Type B pancreatic cell (in vitro differentiated cells): ENCODE measurements at regions not wholly inside any gene's neighbourhood (a gene's known extent, or its start where the extent isn't known, plus 50 kb on each side); places are given as distances from the start of the nearest gene placed in this dataset.

Source experiments
- DNase-seq: peaks from one replicate; pipeline ENCODE4 v3.0.0; 2021; ENCODE audit warnings: mixed read lengths; ENCODE audit not compliant: unreplicated experiment; ENCODE audit errors: extremely low spot score
- H3K27ac Mint-ChIP-seq: 2 replicates; pipeline ENCODE4 v1.8.0; 2021; ENCODE audit warnings: mild to moderate bottlenecking, mixed read lengths
- H3K27me3 Mint-ChIP-seq: 2 replicates; pipeline ENCODE4 v1.8.0; 2021; ENCODE audit warnings: mixed read lengths
- H3K36me3 Mint-ChIP-seq: 2 replicates; pipeline ENCODE4 v1.8.0; 2021; ENCODE audit warnings: mixed read lengths
- H3K4me1 Mint-ChIP-seq: one replicate; pipeline ENCODE4 v1.8.0; 2021; ENCODE audit warnings: mixed read lengths; ENCODE audit not compliant: unreplicated experiment
- H3K4me3 Mint-ChIP-seq: 2 replicates; pipeline ENCODE4 v1.8.0; 2021; ENCODE audit warnings: mild to moderate bottlenecking, mixed read lengths
- H3K9me3 Mint-ChIP-seq: 2 replicates; pipeline ENCODE4 v1.8.0; 2021; ENCODE audit warnings: mixed read lengths
- CTCF ChIP-seq: fragments of 200-600 bp; sonication (generic); conservative IDR thresholded peaks from 2 replicates; pipeline ENCODE4 v1.5.0; 2021; ENCODE audit warnings: antibody characterized with exemption, mild to moderate bottlenecking

DNA sequence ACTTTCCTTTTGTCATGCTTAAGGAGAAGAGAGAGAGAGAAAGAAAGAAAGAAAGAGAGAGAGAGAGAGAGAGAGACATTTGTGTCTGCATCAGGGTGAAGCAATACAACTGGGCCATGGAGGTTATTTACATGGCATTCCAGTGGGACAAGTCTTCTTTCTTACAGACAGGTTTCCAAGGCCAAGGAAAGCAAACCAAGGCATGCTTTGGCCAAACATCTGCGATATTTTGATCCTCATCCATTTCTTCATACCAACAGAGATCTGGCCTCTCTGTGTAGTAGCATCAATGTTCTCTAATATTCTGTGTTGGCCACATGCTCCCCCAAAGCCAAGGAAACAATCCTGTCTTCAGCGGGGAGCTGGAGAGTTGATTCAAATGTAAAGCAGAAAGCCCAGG lies 292.1 kb downstream of the SETD4 start:
- Mint-ChIP-seq H3K27ac (no peak overlapping the region), H3K27me3 (no peaks in the 10 kb centered on the region), H3K4me1 (no peaks in the 10 kb centered on the region), H3K9me3 (peaks cover 4% of the 10 kb centered on the region), H3K4me3 (no peak overlapping the region), H3K36me3 (no peaks in the 10 kb centered on the region)
- TF ChIP-seq CTCF, result no peak
- DNase-seq, result no peak

DNA sequence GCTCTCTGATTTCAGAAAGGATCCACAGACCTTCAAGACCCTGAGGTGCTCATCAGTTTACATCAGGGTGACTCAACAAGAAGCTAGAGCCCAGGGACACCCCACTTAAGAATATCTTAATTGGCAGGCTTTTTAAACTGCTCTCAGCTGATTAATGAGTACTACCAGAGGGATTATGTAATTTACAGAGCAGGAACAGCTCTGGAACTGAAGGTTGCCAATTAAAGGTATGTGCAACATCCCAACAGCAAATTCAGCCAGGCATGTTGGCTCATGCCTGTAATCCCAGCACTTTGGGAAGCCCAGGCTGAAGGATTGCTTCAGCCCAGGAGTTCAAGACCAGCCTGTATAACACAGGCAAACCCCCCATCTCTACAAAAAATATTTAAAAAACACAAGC lies 295.7 kb downstream of the SETD4 start:
- peaks cover 5% of the 10 kb centered on the region for H3K27me3 Mint-ChIP-seq
- no peak overlapping the region for H3K4me3 Mint-ChIP-seq
- H3K27ac Mint-ChIP-seq, result no peak overlapping the region
- no peaks in the 10 kb centered on the region for H3K4me1 Mint-ChIP-seq
- H3K36me3 Mint-ChIP-seq, result no peaks in the 10 kb centered on the region
- peaks cover 10% of the 10 kb centered on the region for H3K9me3 Mint-ChIP-seq
- no peak for TF ChIP-seq CTCF
- no peak for DNase-seq

DNA sequence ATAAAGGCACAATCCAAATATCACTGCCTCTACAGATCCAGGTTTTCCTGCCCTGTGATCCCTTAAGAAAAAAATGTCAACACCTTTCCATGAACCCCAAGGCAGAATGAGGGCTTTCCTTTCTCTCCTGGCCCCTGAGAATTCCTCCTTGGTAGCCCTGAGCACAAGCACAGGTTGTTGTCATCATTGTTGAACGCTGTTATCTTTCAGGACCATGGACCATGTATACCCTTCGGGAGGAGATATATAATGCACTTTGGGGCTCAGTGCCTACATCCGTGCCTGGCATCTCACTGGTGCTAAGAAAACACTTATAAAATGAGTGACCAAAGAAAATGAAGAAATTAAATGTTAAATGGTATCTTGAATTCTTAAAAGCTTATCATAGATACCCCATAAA lies 296.2 kb downstream of the SETD4 start:
- H3K9me3 Mint-ChIP-seq, result peaks cover 15% of the 10 kb centered on the region
- no peak overlapping the region for H3K27ac Mint-ChIP-seq
- H3K36me3 Mint-ChIP-seq, result no peaks in the 10 kb centered on the region
- H3K4me1 Mint-ChIP-seq, result no peaks in the 10 kb centered on the region
- no peak overlapping the region for H3K4me3 Mint-ChIP-seq
- DNase-seq, result no peak
- H3K27me3 Mint-ChIP-seq, result peaks cover 5% of the 10 kb centered on the region
- no peak for TF ChIP-seq CTCF

- Mint-ChIP-seq H3K4me1 (no peaks in the 10 kb centered on the region), H3K27ac (no peak overlapping the region), H3K27me3 (peaks cover 26% of the 10 kb centered on the region), H3K9me3 (peaks cover 11% of the 10 kb centered on the region), H3K4me3 (no peak overlapping the region), H3K36me3 (no peaks in the 10 kb centered on the region)
- no peak for DNase-seq
- TF ChIP-seq CTCF, result no peak
Observed at GRCh38 chr21:35754583-35754982, 305.7 kb downstream of the SETD4 start.

DNA sequence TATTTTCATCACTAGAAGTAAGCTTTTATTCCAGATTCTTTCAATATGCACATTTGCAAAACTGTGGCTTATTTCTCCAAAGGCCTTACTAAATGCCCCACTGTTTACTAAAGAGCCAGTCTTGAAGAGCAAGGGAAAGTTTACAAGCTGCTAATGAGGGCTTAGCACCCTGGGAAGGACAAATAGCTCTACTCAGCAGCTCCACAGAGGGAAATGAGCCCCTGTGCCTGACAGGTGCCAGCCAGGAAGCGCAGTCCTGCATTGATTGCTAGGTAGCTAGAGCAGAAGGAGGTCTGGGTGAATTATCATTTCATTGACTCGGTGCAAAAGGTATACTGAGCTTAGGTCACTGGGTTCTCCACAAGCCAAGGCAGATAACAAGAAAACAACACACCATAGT lies 307.0 kb downstream of the SETD4 start:
- Mint-ChIP-seq H3K27me3 (peaks cover 26% of the 10 kb centered on the region), H3K4me3 (no peak overlapping the region), H3K36me3 (no peaks in the 10 kb centered on the region), H3K4me1 (no peaks in the 10 kb centered on the region), H3K9me3 (peaks cover 4% of the 10 kb centered on the region), H3K27ac (no peak overlapping the region)
- TF ChIP-seq CTCF, result no peak
- DNase-seq, result no peak

GRCh38 chr21:35751171-35751570 lies 309.2 kb downstream of the SETD4 start:
- no peak for TF ChIP-seq CTCF
- Mint-ChIP-seq H3K9me3 (peaks cover 4% of the 10 kb centered on the region), H3K27me3 (peaks cover 29% of the 10 kb centered on the region), H3K36me3 (no peaks in the 10 kb centered on the region), H3K4me1 (no peaks in the 10 kb centered on the region), H3K27ac (no peak overlapping the region), H3K4me3 (no peak overlapping the region)
- DNase-seq, result no peak
